22Rv1 (cell line): ENCODE measurements at regions not wholly inside any gene's neighbourhood (a gene's known extent, or its start where the extent isn't known, plus 50 kb on each side); places are given as distances from the start of the nearest gene placed in this dataset.

Source experiments
- CTCF ChIP-seq: fragments of 450-650 bp; IDR thresholded peaks from 2 replicates; pipeline ENCODE4 v1.5.1; 2017; ENCODE audit warnings: mild to moderate bottlenecking
- ZFX ChIP-seq: fragments of 450-650 bp; IDR thresholded peaks from 2 replicates; pipeline ENCODE4 v1.6.1; 2017; ENCODE audit warnings: antibody characterized with exemption, borderline replicate concordance

- TF ChIP-seq CTCF (no peak), ZFX (no peak)
Measured at GRCh38 chr2:190113000-190113399, 50.5 kb upstream of the MSTN start.
